ENCODE measurements at regions not wholly inside any gene's neighbourhood (a gene's known extent, or its start where the extent isn't known, plus 50 kb on each side); places are given as distances from the start of the nearest gene placed in this dataset.

GRCh38 chr17:45579529-45580495 is 89.3 kb upstream of the PLEKHM1 start:
- TF ChIP-seq POLR2A (IDR thresholded peaks at IDR 0.05) (no peak), POLR2AphosphoS5 (IDR thresholded peaks at IDR 0.05) (no peak)

All from breast epithelium (tissue), 3 donors.